ENCODE measurements at regions not wholly inside any gene's neighbourhood (a gene's known extent, or its start where the extent isn't known, plus 50 kb on each side); places are given as distances from the start of the nearest gene placed in this dataset.

DNA sequence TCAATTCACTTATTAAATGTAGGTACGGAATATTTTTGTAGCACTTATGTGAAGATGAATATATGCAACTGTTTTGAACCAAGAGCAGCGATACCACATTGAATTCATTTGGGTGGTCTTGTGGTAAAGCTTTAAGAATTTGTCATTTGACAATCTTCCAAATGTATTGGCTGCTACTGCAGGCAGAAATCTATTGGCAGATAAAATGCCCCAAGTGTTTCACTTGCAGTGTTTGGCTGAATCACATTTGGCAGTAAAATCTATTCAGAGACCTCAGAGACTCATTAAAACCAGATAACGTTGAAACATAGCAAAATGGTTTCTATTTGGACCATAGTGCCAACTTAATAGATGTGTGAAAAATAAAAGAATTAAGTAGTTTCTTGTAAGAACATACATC is 303.4 kb downstream of the FGF13 start:
- POLR2A ChIA-PET = no interaction called here
- DNase-seq (ENCODE audit: low read depth, low spot score) = no peak
- TF ChIP-seq, protein P1, sequence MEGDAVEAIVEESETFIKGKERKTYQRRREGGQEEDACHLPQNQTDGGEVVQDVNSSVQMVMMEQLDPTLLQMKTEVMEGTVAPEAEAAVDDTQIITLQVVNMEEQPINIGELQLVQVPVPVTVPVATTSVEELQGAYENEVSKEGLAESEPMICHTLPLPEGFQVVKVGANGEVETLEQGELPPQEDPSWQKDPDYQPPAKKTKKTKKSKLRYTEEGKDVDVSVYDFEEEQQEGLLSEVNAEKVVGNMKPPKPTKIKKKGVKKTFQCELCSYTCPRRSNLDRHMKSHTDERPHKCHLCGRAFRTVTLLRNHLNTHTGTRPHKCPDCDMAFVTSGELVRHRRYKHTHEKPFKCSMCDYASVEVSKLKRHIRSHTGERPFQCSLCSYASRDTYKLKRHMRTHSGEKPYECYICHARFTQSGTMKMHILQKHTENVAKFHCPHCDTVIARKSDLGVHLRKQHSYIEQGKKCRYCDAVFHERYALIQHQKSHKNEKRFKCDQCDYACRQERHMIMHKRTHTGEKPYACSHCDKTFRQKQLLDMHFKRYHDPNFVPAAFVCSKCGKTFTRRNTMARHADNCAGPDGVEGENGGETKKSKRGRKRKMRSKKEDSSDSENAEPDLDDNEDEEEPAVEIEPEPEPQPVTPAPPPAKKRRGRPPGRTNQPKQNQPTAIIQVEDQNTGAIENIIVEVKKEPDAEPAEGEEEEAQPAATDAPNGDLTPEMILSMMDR (IDR thresholded peaks at IDR 0.05; ENCODE audit: insufficient read depth, low read length, missing control alignments) = no peak
- no peak overlapping the region for H3K4me3 ChIP-seq (ENCODE audit: low read depth, low read length)
- CTCF ChIA-PET = no interaction called here

DNA sequence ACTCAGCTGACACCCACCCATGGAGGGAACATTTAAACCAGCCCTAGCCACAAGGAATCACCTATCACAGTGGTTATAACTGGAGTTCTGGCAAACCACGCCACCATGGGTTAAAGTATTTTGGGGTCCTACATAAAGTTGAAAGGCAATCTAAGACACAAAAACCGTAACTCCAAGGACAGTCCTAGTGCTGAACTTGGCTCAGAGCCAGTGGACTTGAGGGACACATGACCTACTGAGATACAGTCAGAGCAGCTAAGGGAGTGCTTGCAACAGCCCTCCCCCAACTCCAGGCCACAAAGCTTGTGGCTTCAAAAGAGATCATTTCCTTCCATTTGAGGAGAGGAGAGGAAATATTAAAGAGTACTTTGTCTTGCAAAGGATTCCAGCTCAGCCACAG is 300.5 kb downstream of the FGF13 start:
- H3K4me3 ChIP-seq (ENCODE audit: low read depth, low read length) = no peak overlapping the region
- TF ChIP-seq, protein P1 (IDR thresholded peaks at IDR 0.05; ENCODE audit: insufficient read depth, low read length, missing control alignments) = no peak
- no peak for DNase-seq (ENCODE audit: low read depth, low spot score)
- ChIA-PET CTCF (no interaction called here), POLR2A (no interaction called here)

Data from AG04449 (cell line).